Glutamatergic neuron (in vitro differentiated cells): ENCODE measurements at regions not wholly inside any gene's neighbourhood (a gene's known extent, or its start where the extent isn't known, plus 50 kb on each side); places are given as distances from the start of the nearest gene placed in this dataset.

Source experiments
- DNase-seq: peaks from one replicate; pipeline ENCODE4 v3.0.0; 2022
- H3K27ac Mint-ChIP-seq: one replicate; pipeline ENCODE4 v1.8.0; 2020; ENCODE audit warnings: mild to moderate bottlenecking, mixed read lengths, inconsistent platforms; ENCODE audit not compliant: unreplicated experiment
- H3K27me3 Mint-ChIP-seq: one replicate; pipeline ENCODE4 v1.8.0; 2020; ENCODE audit warnings: mild to moderate bottlenecking, moderate library complexity, mixed read lengths, inconsistent platforms; ENCODE audit not compliant: unreplicated experiment
- H3K36me3 Mint-ChIP-seq: one replicate; pipeline ENCODE4 v1.8.0; 2020; ENCODE audit warnings: mild to moderate bottlenecking, mixed read lengths, inconsistent platforms; ENCODE audit not compliant: unreplicated experiment
- H3K4me1 Mint-ChIP-seq: one replicate; pipeline ENCODE4 v1.8.0; 2020; ENCODE audit warnings: mild to moderate bottlenecking, low read depth, mixed read lengths, inconsistent platforms; ENCODE audit not compliant: unreplicated experiment
- H3K4me3 Mint-ChIP-seq: one replicate; pipeline ENCODE4 v1.8.0; 2020; ENCODE audit warnings: mild to moderate bottlenecking, mixed read lengths, inconsistent platforms; ENCODE audit not compliant: unreplicated experiment
- H3K9me3 Mint-ChIP-seq: one replicate; pipeline ENCODE4 v1.8.0; 2020; ENCODE audit warnings: mild to moderate bottlenecking, moderate library complexity, mixed read lengths, inconsistent platforms; ENCODE audit not compliant: unreplicated experiment
- CTCF ChIP-seq: fragments of 200-600 bp; sonication (generic); IDR thresholded peaks from one replicate; pipeline ENCODE4 v1.5.0; 2021; ENCODE audit not compliant: partially characterized antibody, unreplicated experiment

- Mint-ChIP-seq H3K9me3 (no peaks in the 10 kb centered on the region), H3K27ac (no peak overlapping the region), H3K4me1 (no peaks in the 10 kb centered on the region), H3K4me3 (no peak overlapping the region), H3K27me3 (no peaks in the 10 kb centered on the region), H3K36me3 (no peaks in the 10 kb centered on the region)
- TF ChIP-seq CTCF, result no peak
- DNase-seq, result no peak
Measured at GRCh38 chr5:36494841-36495601, 111.4 kb upstream of the SLC1A3 start.

- Mint-ChIP-seq H3K4me3 (no peak overlapping the region), H3K9me3 (no peaks in the 10 kb centered on the region), H3K27me3 (no peaks in the 10 kb centered on the region), H3K27ac (no peak overlapping the region), H3K4me1 (no peaks in the 10 kb centered on the region), H3K36me3 (no peaks in the 10 kb centered on the region)
- no peak for TF ChIP-seq CTCF
- DNase-seq, result no peak
Measured at GRCh38 chr5:36495611-36496010, 110.8 kb upstream of the SLC1A3 start.

GRCh38 chr5:36496471-36496870 is 109.9 kb upstream of the SLC1A3 start:
- no peaks in the 10 kb centered on the region for H3K4me1 Mint-ChIP-seq
- H3K9me3 Mint-ChIP-seq, result no peaks in the 10 kb centered on the region
- TF ChIP-seq CTCF, result no peak
- no peak for DNase-seq
- H3K27me3 Mint-ChIP-seq, result no peaks in the 10 kb centered on the region
- H3K27ac Mint-ChIP-seq, result no peak overlapping the region
- H3K36me3 Mint-ChIP-seq, result no peaks in the 10 kb centered on the region
- H3K4me3 Mint-ChIP-seq, result no peak overlapping the region

GRCh38 chr5:36502608-36503007 is 103.8 kb upstream of the SLC1A3 start:
- no peaks in the 10 kb centered on the region for H3K27me3 Mint-ChIP-seq
- no peaks in the 10 kb centered on the region for H3K9me3 Mint-ChIP-seq
- DNase-seq, result no peak
- H3K27ac Mint-ChIP-seq, result no peak overlapping the region
- peaks cover 4% of the 10 kb centered on the region for H3K4me1 Mint-ChIP-seq
- no peak for TF ChIP-seq CTCF
- H3K36me3 Mint-ChIP-seq, result no peaks in the 10 kb centered on the region
- H3K4me3 Mint-ChIP-seq, result no peak overlapping the region

- H3K4me1 Mint-ChIP-seq, result peaks cover 4% of the 10 kb centered on the region
- H3K27ac Mint-ChIP-seq, result no peak overlapping the region
- no peaks in the 10 kb centered on the region for H3K9me3 Mint-ChIP-seq
Measured at GRCh38 chr5:36505021-36505420, 101.4 kb upstream of the SLC1A3 start.

More at GRCh38 chr5:36505021-36505420, 101.4 kb upstream of the SLC1A3 start:
- Mint-ChIP-seq H3K27me3 (no peaks in the 10 kb centered on the region), H3K4me3 (no peak overlapping the region), H3K36me3 (no peaks in the 10 kb centered on the region)
- no peak for DNase-seq
- no peak for TF ChIP-seq CTCF
